Activated naive CD4-positive, alpha-beta T cell treated with anti-CD3 and anti-CD28 coated beads, Interleukin-2, amount 50 U/mL, for 24 hours (primary cell): ENCODE measurements at regions not wholly inside any gene's neighbourhood (a gene's known extent, or its start where the extent isn't known, plus 50 kb on each side); places are given as distances from the start of the nearest gene placed in this dataset.
A peak's percentile ranks its signal among the peaks of the same experiment; 100 is the strongest.

Experiments used
- H3K27ac Mint-ChIP-seq: one replicate; pipeline ENCODE4 v1.8.0; 2021; ENCODE audit warnings: mild to moderate bottlenecking, mixed read lengths
- H3K27me3 Mint-ChIP-seq: one replicate; pipeline ENCODE4 v1.8.0; 2021; ENCODE audit warnings: mixed read lengths
- H3K36me3 Mint-ChIP-seq: one replicate; pipeline ENCODE4 v1.8.0; 2021; ENCODE audit warnings: mixed read lengths
- H3K4me1 Mint-ChIP-seq: one replicate; pipeline ENCODE4 v1.8.0; 2021; ENCODE audit warnings: mixed read lengths
- H3K4me3 Mint-ChIP-seq: one replicate; pipeline ENCODE4 v1.8.0; 2021; ENCODE audit warnings: mild to moderate bottlenecking, mixed read lengths
- H3K9me3 Mint-ChIP-seq: one replicate; pipeline ENCODE4 v1.8.0; 2021; ENCODE audit warnings: mixed read lengths

DNA sequence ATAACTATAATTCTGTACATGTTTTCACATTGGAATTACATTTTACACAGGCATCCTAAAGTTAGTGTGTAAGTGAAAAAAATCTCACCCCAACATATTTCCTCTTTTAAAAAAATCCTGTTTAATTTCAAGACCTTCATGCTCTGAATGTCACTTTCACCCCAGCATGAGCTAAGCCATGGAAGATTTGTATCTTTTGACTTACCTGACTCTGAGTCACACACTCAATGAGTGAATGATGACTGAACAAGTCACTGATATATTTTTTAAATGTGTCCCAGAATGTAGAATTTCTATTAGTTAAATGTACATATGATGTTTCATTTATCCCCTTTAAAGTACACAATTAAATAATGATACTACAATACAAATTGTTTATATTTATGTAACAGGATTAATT, 199.9 kb upstream of the RBMS3 start:
- Mint-ChIP-seq H3K36me3 (no peaks in the 10 kb centered on the region), H3K4me1 (no peaks in the 10 kb centered on the region), H3K27ac (no peak overlapping the region), H3K4me3 (no peak overlapping the region), H3K9me3 (peaks cover 3% of the 10 kb centered on the region), H3K27me3 (no peaks in the 10 kb centered on the region)

DNA sequence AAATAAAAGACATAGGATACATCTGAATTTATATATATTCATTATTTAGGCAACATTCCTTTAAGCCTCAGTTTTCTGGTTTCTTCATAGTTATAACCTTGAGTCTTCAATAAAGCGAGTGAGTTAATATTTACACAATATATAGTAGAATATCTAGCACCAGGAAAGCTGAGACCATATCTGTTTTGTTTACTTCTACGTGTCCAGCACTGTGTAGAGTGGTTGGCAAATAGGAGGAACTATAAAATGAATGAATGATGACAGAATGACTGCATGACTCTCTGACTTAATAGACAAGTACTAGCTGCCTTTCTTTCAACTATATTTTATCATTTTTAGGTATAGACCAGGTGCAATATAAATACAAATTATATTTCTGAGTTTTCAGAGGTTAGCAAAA, 197.8 kb upstream of the RBMS3 start:
- H3K9me3 Mint-ChIP-seq: peaks cover 7% of the 10 kb centered on the region
- no peaks in the 10 kb centered on the region for H3K4me1 Mint-ChIP-seq
- no peak overlapping the region for H3K27ac Mint-ChIP-seq
- H3K36me3 Mint-ChIP-seq: no peaks in the 10 kb centered on the region
- H3K4me3 Mint-ChIP-seq: no peak overlapping the region
- no peaks in the 10 kb centered on the region for H3K27me3 Mint-ChIP-seq

DNA sequence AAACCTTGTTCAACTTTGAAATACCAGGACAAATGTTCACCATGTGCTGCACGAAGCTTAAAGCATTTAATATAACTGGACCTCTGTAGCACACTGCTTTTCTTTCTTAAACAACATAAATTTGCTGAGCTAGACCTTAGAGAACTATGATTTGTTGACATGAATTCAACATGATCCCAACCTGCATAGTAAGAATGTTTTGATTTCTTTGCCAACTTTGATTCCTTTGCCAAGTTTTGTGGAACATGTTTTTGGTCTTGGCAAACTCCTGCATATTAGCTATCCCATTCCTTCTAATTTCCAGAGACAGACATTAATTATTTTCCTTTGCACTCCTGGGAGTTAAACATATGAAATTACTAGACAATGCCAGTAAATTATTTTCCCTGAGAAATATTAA, 197.2 kb upstream of the RBMS3 start:
- no peaks in the 10 kb centered on the region for H3K4me1 Mint-ChIP-seq
- no peaks in the 10 kb centered on the region for H3K36me3 Mint-ChIP-seq
- no peaks in the 10 kb centered on the region for H3K27me3 Mint-ChIP-seq
- H3K9me3 Mint-ChIP-seq: peaks cover 7% of the 10 kb centered on the region
- no peak overlapping the region for H3K4me3 Mint-ChIP-seq
- H3K27ac Mint-ChIP-seq: no peak overlapping the region

DNA sequence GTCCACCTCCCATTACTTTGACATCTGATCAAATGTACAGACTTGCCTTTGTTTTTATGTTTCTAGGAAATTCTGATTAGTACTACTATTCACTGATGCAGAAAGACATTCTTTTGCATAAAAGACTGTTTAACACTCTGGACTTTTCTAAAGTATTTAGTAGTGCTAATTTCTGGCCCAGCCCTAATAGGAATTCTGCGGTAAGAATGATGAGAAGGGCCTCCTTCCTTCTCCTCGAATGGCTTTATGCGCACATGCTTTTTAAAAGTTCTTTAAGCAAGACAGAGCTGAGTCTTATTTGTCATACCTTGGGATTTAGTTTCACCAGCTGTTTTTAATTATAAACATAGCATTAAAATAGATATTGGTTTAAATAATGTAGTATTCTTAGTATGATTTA, 192.3 kb upstream of the RBMS3 start:
- Mint-ChIP-seq H3K27me3 (no peaks in the 10 kb centered on the region), H3K9me3 (peaks cover 20% of the 10 kb centered on the region), H3K4me1 (peaks cover 4% of the 10 kb centered on the region)

DNA sequence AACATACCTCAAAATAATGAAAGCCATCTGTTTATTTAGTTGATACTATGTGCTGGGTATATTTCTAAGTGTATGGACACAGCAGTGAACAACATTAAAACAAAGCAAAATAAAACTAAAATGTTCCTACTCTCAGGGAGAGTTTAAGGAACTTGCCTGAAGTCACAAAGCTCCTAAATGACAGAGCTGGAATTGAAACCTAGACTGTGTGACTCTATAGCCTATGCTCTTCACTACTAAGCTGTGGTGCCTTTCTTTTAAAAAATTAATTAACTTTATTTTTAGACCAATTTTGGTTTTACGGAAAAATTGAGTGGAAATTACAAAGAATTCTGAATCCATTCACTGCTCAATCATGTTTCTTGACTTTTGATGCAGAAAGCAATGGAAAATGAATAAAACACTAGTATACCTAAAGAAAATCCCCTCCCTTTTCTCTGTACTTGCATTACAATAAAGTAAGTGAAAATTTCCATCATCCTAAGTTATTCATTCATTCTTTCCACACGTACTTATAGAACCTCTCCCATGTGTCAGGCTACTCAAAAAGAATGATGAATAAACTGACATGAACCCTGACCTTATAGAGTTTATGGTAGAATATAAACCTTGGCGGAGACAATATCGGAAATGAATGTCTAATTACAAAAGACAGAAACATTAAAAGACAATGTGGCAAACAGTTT, 189.8 kb upstream of the RBMS3 start:
- H3K27me3 Mint-ChIP-seq: no peaks in the 10 kb centered on the region
- H3K36me3 Mint-ChIP-seq: no peaks in the 10 kb centered on the region
- peaks cover 4% of the 10 kb centered on the region for H3K4me1 Mint-ChIP-seq
- peak overlapping the region; percentile 38 for H3K27ac Mint-ChIP-seq
- H3K9me3 Mint-ChIP-seq: peaks cover 19% of the 10 kb centered on the region
- H3K4me3 Mint-ChIP-seq: no peak overlapping the region

More for the DNA sequence above, 192.3 kb upstream of the RBMS3 start:
- Mint-ChIP-seq H3K4me3 (no peak overlapping the region), H3K36me3 (no peaks in the 10 kb centered on the region), H3K27ac (no peak overlapping the region)

DNA sequence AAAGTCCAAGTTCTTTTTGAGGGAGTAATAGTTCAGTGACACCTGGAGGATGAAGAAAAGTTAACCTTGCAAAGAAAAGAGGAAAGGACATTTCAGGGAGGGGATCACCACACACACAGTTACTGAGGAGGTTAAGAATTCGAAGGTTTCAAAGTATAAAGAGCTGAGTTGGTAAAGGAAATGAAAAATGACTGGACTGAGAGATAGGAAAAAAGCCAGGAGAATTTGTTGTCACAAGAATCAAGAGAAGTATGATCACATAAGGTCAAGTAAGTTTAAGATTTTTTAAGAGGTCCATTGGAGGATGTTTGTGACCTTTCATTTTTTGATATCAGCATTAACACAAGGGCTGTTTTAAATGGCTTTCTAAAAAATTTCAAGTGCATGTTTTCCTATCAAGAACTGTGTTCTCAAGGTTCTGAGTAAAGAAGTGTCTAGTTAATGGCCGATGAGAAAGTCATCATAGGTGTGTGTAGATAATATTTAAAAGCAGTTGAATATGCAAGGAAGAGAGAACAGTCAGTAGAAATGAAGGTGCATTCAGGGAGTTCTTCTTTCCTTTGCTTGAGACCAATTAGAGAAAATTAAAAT, 189.2 kb upstream of the RBMS3 start:
- H3K27ac Mint-ChIP-seq: peak overlapping the region; percentile 38
- no peaks in the 10 kb centered on the region for H3K27me3 Mint-ChIP-seq
- H3K4me1 Mint-ChIP-seq: peaks cover 4% of the 10 kb centered on the region
- H3K9me3 Mint-ChIP-seq: peaks cover 24% of the 10 kb centered on the region
- no peaks in the 10 kb centered on the region for H3K36me3 Mint-ChIP-seq
- no peak overlapping the region for H3K4me3 Mint-ChIP-seq

DNA sequence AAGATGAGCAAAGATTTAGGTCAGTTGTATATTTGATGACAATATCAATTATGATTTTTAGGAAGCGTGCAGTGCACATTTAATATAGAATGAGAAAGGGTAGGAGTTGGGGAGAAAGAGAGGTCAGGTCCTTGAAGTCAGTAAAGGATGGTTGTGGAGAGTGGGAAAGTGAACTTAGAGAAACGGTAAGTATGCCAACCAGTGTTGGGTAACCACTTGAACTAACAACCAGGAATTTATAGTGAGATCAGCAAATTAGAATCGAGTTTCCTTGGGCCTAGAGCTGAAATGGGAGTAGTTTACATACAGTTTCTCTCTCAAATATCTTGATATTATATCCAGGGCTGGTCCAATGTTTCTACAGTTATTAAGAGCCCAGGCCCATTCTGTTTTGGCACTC, 188.5 kb upstream of the RBMS3 start:
- Mint-ChIP-seq H3K27ac (no peak overlapping the region), H3K9me3 (peaks cover 27% of the 10 kb centered on the region), H3K4me1 (peaks cover 4% of the 10 kb centered on the region), H3K4me3 (no peak overlapping the region), H3K36me3 (peaks cover 1% of the 10 kb centered on the region), H3K27me3 (no peaks in the 10 kb centered on the region)

DNA sequence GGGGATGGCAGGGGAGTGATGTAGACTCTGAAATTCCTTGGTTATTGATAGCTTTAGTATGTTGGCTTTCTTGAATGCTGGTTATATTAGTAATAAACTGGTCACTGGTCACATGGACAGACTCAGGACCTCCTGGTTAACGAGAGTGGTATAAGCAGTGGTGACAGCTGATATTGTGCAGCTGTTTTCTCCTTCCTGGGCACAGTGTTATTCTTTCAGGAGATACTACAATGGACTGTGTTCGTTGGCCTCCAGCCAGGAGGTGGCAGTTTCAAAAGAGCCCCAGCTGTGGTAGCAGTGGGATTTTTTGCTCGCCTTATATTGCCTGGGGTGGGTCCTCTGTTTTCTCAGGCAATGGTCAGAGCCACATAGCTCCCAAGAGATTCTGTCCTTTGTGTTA, 181.6 kb upstream of the RBMS3 start:
- Mint-ChIP-seq H3K9me3 (peaks cover 20% of the 10 kb centered on the region), H3K27me3 (no peaks in the 10 kb centered on the region), H3K27ac (no peak overlapping the region), H3K36me3 (peaks cover 5% of the 10 kb centered on the region), H3K4me1 (no peaks in the 10 kb centered on the region), H3K4me3 (no peak overlapping the region)

DNA sequence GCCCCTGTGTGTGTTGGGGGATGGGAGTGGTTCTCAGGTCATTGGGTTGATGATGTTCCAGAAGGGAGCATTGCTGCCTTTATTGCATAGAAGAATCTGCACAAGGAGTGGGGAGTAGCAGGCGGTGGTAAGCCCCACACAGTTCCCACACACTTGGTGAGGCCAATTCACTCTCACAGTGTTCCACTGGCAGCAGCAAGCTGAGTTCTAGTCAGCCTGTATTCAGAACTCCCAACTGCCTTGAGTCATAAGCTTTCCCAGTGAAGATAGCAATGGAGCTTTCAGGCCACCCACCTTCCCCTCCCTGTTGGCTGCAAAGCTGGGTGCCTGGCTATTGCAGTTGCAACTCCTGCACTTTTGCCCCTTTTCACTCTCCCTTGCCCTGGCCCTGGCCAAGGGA, 181.1 kb upstream of the RBMS3 start:
- H3K27ac Mint-ChIP-seq: no peak overlapping the region
- H3K36me3 Mint-ChIP-seq: peaks cover 5% of the 10 kb centered on the region
- H3K4me3 Mint-ChIP-seq: no peak overlapping the region
- H3K27me3 Mint-ChIP-seq: no peaks in the 10 kb centered on the region
- peaks cover 20% of the 10 kb centered on the region for H3K9me3 Mint-ChIP-seq
- no peaks in the 10 kb centered on the region for H3K4me1 Mint-ChIP-seq

DNA sequence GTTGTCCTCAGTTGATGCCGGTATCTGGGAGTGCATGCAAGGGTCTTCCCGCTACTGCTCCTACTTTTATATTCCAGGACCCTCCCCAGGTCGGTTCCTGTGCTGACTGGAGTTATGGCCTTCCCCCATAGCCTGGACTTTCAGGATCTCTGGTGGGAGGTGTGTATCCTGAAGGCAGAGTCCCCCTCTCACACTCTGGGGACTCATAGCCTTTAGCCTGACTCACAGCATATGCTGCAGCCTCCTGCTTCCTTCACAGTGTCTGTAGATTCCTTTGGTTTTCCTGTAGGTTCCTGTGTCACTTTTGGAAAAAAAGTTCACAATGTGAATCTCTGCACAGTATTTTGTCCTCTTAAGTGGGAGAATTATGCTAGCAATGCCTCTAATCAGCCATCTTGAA, 180.6 kb upstream of the RBMS3 start:
- no peaks in the 10 kb centered on the region for H3K27me3 Mint-ChIP-seq
- H3K4me3 Mint-ChIP-seq: no peak overlapping the region
- H3K27ac Mint-ChIP-seq: no peak overlapping the region
- no peaks in the 10 kb centered on the region for H3K4me1 Mint-ChIP-seq
- H3K9me3 Mint-ChIP-seq: peaks cover 20% of the 10 kb centered on the region
- peaks cover 5% of the 10 kb centered on the region for H3K36me3 Mint-ChIP-seq

DNA sequence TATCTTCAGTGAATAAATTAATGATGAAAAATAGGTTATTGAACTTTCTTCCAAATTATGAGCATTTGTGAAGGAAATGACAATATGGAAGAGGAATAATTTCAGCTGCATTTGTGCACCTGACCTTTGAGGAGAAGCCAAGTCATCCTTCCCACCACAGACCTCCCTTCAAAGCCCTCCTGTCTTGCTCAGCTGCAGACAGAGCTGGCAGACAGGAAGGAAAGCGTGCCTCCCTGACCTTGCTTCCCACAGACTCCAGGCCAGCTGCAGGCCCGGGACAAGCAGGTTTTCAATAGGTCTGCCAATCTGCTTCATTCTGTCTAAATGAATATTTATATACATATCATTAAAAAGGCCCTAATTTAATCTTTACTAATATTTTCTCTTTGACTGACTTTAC, 152.9 kb upstream of the RBMS3 start:
- Mint-ChIP-seq H3K4me3 (no peak overlapping the region), H3K27ac (no peak overlapping the region), H3K27me3 (no peaks in the 10 kb centered on the region), H3K9me3 (peaks cover 3% of the 10 kb centered on the region), H3K36me3 (no peaks in the 10 kb centered on the region), H3K4me1 (no peaks in the 10 kb centered on the region)

DNA sequence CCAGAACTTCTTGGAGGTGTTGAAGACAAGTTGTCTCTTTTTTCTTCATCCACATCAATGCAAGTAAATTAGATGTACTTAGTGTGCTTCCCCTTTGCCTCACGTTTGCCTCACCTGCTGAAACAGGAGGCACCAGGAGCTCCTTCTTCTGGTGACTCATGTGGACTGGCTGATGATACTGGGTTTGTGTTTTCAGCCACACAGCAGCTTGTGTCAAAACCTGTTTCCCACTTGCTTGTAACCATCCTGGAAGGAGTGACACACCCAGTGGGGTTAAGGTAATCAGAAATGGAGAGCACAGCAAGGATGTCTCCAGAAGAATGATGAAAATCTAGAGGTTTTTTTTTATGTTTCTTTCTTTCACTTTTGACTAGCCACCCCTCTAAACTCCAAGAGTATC, 143.3 kb upstream of the RBMS3 start:
- H3K9me3 Mint-ChIP-seq: no peaks in the 10 kb centered on the region
- no peak overlapping the region for H3K27ac Mint-ChIP-seq

DNA sequence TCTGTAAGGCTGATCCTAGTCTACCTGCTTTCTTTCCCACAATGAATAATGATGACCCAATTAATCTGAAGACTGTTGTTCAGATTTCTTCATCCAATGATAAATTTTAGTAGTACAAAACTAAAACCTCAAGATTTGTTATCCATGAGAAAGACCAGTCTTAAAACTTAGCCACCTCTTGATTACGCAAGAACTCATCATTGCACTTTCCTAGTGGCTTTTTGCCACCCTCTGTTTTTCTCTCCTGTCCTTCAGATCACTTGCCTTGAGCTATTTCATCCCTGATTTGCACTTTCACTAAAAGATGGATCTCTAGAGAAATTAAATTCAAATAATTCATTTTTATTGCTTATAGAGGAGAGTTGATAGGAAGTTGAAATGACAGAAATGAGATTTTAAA, 142.7 kb upstream of the RBMS3 start:
- Mint-ChIP-seq H3K4me3 (no peak overlapping the region), H3K27me3 (no peaks in the 10 kb centered on the region), H3K4me1 (no peaks in the 10 kb centered on the region), H3K9me3 (no peaks in the 10 kb centered on the region), H3K27ac (no peak overlapping the region), H3K36me3 (no peaks in the 10 kb centered on the region)

More for the DNA sequence above, 143.3 kb upstream of the RBMS3 start:
- no peaks in the 10 kb centered on the region for H3K4me1 Mint-ChIP-seq
- no peaks in the 10 kb centered on the region for H3K27me3 Mint-ChIP-seq
- H3K4me3 Mint-ChIP-seq: no peak overlapping the region
- no peaks in the 10 kb centered on the region for H3K36me3 Mint-ChIP-seq

DNA sequence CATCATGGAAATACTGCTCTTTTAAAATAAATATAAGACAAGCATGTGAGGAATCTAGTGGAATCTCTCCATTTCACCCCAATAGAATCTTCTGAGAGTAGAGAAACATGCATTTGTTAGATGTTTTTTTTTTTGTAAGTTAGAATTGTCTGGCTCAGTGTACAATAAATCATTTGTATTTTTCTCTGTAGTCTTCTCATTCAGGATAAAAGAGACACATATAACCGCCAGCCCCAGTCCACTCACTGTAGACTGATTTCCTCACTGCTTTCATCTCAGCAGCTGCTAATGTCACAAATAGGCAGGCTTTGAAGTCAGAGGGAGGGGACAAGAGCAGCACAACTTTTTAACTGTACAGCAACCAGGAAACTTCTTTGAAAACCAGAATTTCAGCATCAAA, 140.2 kb upstream of the RBMS3 start:
- no peaks in the 10 kb centered on the region for H3K27me3 Mint-ChIP-seq
- H3K9me3 Mint-ChIP-seq: no peaks in the 10 kb centered on the region
- H3K4me3 Mint-ChIP-seq: no peak overlapping the region
- no peaks in the 10 kb centered on the region for H3K4me1 Mint-ChIP-seq
- H3K36me3 Mint-ChIP-seq: no peaks in the 10 kb centered on the region
- H3K27ac Mint-ChIP-seq: no peak overlapping the region

DNA sequence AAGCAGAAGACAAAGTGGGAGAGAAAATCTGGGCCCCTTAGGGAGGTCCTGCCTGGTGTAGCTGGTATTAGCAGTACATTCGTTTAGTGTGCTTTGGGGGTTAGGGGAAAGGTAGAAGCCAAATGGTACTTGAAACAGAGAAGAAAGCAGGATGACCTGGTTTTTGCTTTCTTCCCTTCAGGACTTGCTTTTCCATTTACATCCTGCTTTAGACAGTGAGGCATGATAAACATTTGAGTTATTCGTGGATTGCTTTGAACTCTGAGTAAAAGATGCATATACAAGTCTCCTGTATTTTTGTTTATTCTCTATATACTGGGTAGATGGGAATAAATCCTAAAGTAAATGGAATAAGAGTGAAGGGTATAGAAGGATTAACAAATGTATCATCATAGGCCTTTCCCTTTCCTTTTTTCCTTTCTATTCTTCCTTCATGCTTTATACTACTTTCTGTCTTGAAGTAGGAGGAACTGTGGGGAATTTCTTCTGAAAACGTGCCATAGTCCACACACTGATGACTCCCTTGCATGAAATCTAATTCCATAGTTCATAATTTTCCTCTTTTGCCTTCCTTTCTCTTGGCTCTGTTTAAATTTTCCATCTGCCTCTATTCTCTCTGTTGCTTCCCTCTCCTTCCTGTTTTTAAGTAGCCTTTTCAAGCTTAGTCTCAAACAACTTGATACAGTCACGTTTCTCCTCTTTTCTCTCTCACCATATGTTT, 139.5 kb upstream of the RBMS3 start:
- H3K9me3 Mint-ChIP-seq: no peaks in the 10 kb centered on the region
- H3K27ac Mint-ChIP-seq: no peak overlapping the region
- H3K4me1 Mint-ChIP-seq: no peaks in the 10 kb centered on the region
- H3K27me3 Mint-ChIP-seq: no peaks in the 10 kb centered on the region
- no peak overlapping the region for H3K4me3 Mint-ChIP-seq
- H3K36me3 Mint-ChIP-seq: no peaks in the 10 kb centered on the region

DNA sequence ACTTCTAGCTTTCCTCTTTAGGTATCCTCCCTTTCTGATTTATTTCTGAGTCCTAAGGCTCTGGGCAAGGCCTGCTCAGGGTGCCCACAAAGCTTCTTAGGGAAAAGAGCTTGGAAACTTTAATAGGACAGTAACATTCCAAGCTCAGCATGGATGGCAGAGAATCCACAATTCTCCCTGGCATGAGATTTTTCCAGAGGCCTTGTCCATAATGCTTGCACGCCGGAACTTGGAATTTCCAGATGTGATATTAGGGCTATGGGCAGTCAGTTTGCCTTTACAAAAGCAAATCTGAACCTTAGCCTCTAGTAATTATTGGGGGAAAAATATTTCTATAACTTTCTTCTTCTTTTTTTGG, 139.0 kb upstream of the RBMS3 start:
- Mint-ChIP-seq H3K27ac (no peak overlapping the region), H3K9me3 (no peaks in the 10 kb centered on the region), H3K27me3 (no peaks in the 10 kb centered on the region), H3K4me1 (no peaks in the 10 kb centered on the region), H3K4me3 (no peak overlapping the region), H3K36me3 (no peaks in the 10 kb centered on the region)
